Testis (tissue), 2 donors: ENCODE measurements at regions not wholly inside any gene's neighbourhood (a gene's known extent, or its start where the extent isn't known, plus 50 kb on each side); places are given as distances from the start of the nearest gene placed in this dataset.

ENCODE experiments used
- DNase-seq: peaks from one replicate; pipeline ENCODE4 v3.0.0-alpha.2; 2019
- H3K27ac ChIP-seq, 2 donors: fragments of 200-600 bp; sonication (generic); one replicate each; pipeline ENCODE4 v1.5.1; 2019
- H3K27me3 ChIP-seq: fragments of 200-600 bp; sonication (generic); one replicate; pipeline ENCODE4 v1.5.1; 2019
- H3K36me3 ChIP-seq: fragments of 200-600 bp; sonication (generic); one replicate; pipeline ENCODE4 v1.5.1; 2017; ENCODE audit warnings: low read depth; ENCODE audit errors: missing control alignments
- H3K4me1 ChIP-seq: fragments of 200-600 bp; sonication (generic); one replicate; pipeline ENCODE4 v1.5.1; 2019
- H3K4me3 ChIP-seq, 2 donors: fragments of 200-600 bp; sonication (generic); one replicate each; pipeline ENCODE4 v1.5.1; 2017 to 2019
- H3K9me3 ChIP-seq: fragments of 200-600 bp; sonication (generic); one replicate; pipeline ENCODE4 v1.5.1; 2017
- POLR2A ChIP-seq: fragments of 450-650 bp; IDR thresholded peaks from one replicate; pipeline ENCODE4 v1.6.1; 2017; ENCODE audit warnings: antibody characterized with exemption, mild to moderate bottlenecking, moderate library complexity
- WGBS, 2 donors: methylation state at CpG; one replicate each; pipeline ENCODE4 v1.1.5; 2018; 5-methylcytosine and 5-hydroxymethylcytosine counted together
- intact Hi-C: fragments of 100-400 bp; cut with DNase I; formaldehyde crosslinking; loops from one replicate; pipeline ENCODE4 v1.15.1; 2023; ENCODE audit warnings: low total_unique reads
- TF ChIP-seq, protein P1 (sequence below), 3 experiments: fragments of 450-650 bp in 2 of 3; fragments of 200-600 bp in 1 of 3; sonication (generic) in 1 of 3; IDR thresholded peaks; one replicate each; pipeline ENCODE4 v1.5.1; 2016 to 2019; ENCODE audit warnings: antibody characterized with exemption in 3 of 3, mild to moderate bottlenecking in 2 of 3, moderate library complexity in 1 of 3

- no peak overlapping the region for H3K27ac ChIP-seq
- no peak for TF ChIP-seq POLR2A
- TF ChIP-seq, protein P1, sequence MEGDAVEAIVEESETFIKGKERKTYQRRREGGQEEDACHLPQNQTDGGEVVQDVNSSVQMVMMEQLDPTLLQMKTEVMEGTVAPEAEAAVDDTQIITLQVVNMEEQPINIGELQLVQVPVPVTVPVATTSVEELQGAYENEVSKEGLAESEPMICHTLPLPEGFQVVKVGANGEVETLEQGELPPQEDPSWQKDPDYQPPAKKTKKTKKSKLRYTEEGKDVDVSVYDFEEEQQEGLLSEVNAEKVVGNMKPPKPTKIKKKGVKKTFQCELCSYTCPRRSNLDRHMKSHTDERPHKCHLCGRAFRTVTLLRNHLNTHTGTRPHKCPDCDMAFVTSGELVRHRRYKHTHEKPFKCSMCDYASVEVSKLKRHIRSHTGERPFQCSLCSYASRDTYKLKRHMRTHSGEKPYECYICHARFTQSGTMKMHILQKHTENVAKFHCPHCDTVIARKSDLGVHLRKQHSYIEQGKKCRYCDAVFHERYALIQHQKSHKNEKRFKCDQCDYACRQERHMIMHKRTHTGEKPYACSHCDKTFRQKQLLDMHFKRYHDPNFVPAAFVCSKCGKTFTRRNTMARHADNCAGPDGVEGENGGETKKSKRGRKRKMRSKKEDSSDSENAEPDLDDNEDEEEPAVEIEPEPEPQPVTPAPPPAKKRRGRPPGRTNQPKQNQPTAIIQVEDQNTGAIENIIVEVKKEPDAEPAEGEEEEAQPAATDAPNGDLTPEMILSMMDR (IDR thresholded peaks at IDR 0.05) = no peak
- H3K36me3 ChIP-seq = no peaks in the 10 kb centered on the region
- H3K4me3 ChIP-seq = no peak overlapping the region
- H3K4me1 ChIP-seq = no peaks in the 10 kb centered on the region
- 87 to 89% methylated on average over 2 of the region's 2 CpGs for WGBS, 2 donors
- H3K27me3 ChIP-seq = no peaks in the 10 kb centered on the region
- DNase-seq = no peak
- intact Hi-C loops = no loop called here
- H3K9me3 ChIP-seq = no peaks in the 10 kb centered on the region
These were observed 371.6 kb upstream of the RUNX1 start for GRCh38 chr21:35420656-35421055.

- Histone ChIP-seq H3K36me3 (no peaks in the 10 kb centered on the region), H3K4me1 (no peaks in the 10 kb centered on the region), H3K9me3 (no peaks in the 10 kb centered on the region), H3K27ac (no peak overlapping the region), H3K4me3 (no peak overlapping the region), H3K27me3 (no peaks in the 10 kb centered on the region)
- DNase-seq = no peak
- 90 to 96% methylated on average over 5 of the region's 5 CpGs for WGBS, 2 donors
- TF ChIP-seq POLR2A = no peak
- TF ChIP-seq, protein P1 (IDR thresholded peaks at IDR 0.05) = no peak
- intact Hi-C loops = no loop called here
These were observed 368.7 kb upstream of the RUNX1 start for GRCh38 chr21:35417762-35418161.

GRCh38 chr21:35416866-35417489 lies 367.9 kb upstream of the RUNX1 start:
- Histone ChIP-seq H3K27ac (no peak overlapping the region), H3K4me1 (no peaks in the 10 kb centered on the region), H3K27me3 (no peaks in the 10 kb centered on the region), H3K9me3 (no peaks in the 10 kb centered on the region), H3K4me3 (no peak overlapping the region), H3K36me3 (no peaks in the 10 kb centered on the region)
- 83 to 86% methylated on average over 8 of the region's 8 CpGs for WGBS, 2 donors
- no peak for DNase-seq
- TF ChIP-seq POLR2A = no peak
- TF ChIP-seq, protein P1 (IDR thresholded peaks at IDR 0.05) = no peak
- intact Hi-C loops = no loop called here

DNA sequence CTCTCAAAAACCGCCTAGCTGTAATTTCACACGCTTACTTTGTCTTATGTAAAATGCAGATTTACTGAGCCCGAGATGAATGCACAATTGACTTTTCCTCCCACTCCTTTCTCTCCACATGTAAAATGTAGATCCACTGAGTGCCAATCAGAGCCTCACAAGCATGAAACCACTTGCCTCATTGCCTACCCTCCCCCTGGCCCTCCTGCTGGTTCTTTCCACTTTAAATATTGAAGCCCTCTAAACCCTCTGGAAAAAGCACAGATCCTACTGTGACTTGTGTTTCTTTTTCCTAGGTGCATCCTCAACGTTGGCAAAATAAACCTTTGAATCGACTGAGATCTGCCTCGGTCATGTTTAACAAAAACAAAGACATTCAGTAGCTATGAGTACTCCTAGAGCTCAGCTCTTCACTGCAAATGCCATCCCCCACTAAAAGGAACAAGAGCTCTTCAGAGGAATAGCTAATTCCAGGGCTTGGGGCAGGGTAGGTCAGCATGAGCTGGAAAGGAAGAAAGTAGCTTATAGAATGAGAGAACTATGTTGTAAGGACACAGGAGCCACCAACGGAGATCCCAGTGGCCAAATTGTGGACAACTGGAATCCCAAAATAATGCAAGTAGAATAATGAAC lies 365.5 kb upstream of the RUNX1 start:
- intact Hi-C loops = no loop called here
- no peaks in the 10 kb centered on the region for H3K9me3 ChIP-seq
- no peaks in the 10 kb centered on the region for H3K27me3 ChIP-seq
- WGBS, 2 donors = 81 to 91% methylated on average over 7 of the region's 7 CpGs
- no peak overlapping the region for H3K4me3 ChIP-seq
- no peaks in the 10 kb centered on the region for H3K36me3 ChIP-seq
- no peak for DNase-seq
- H3K27ac ChIP-seq = no peak overlapping the region
- no peaks in the 10 kb centered on the region for H3K4me1 ChIP-seq
- TF ChIP-seq POLR2A = no peak
- TF ChIP-seq, protein P1 (IDR thresholded peaks at IDR 0.05) = no peak

GRCh38 chr21:35414056-35414455 lies 365.0 kb upstream of the RUNX1 start:
- no peaks in the 10 kb centered on the region for H3K27me3 ChIP-seq
- no peaks in the 10 kb centered on the region for H3K36me3 ChIP-seq
- TF ChIP-seq, protein P1 (IDR thresholded peaks at IDR 0.05) = no peak
- TF ChIP-seq POLR2A = no peak
- DNase-seq = no peak
- H3K4me1 ChIP-seq = no peaks in the 10 kb centered on the region
- 90 to 92% methylated on average over 3 of the region's 3 CpGs for WGBS, 2 donors
- no peaks in the 10 kb centered on the region for H3K9me3 ChIP-seq
- intact Hi-C loops = no loop called here
- H3K4me3 ChIP-seq = no peak overlapping the region
- H3K27ac ChIP-seq = no peak overlapping the region
